Stomach (tissue), 8 donors: ENCODE measurements at regions not wholly inside any gene's neighbourhood (a gene's known extent, or its start where the extent isn't known, plus 50 kb on each side); places are given as distances from the start of the nearest gene placed in this dataset.

Source experiments
- DNase-seq, 2 donors: peaks; one replicate each; pipeline versions ENCODE4 v3.0.0 to v3.0.0-alpha.2; 2013 to 2019
- H3K27ac ChIP-seq, 5 donors: fragments of 200-600 bp in 4 of 5; sonication (generic) in 4 of 5; one replicate each; pipeline ENCODE4 v1.5.1; 2013 to 2019; ENCODE audit warnings: mild to moderate bottlenecking in 1 of 5, moderate library complexity in 1 of 5
- H3K27me3 ChIP-seq, 3 donors: fragments of 200-600 bp; sonication (generic); one replicate each; pipeline ENCODE4 v1.5.1; 2017 to 2019; ENCODE audit warnings: mixed run types in 1 of 3
- H3K36me3 ChIP-seq, 4 donors: fragments of 200-600 bp; sonication (generic); 1 replicate in 3 of 4; 2 replicates in 1 of 4; pipeline ENCODE4 v1.5.1; 2016 to 2019
- H3K4me1 ChIP-seq, 4 donors: fragments of 200-600 bp; sonication (generic); one replicate each; pipeline ENCODE4 v1.5.1; 2016 to 2019
- H3K4me3 ChIP-seq, 4 donors: fragments of 200-600 bp; sonication (generic) in 3 of 4; one replicate each; pipeline ENCODE4 v1.5.1; 2016 to 2019; ENCODE audit warnings: mild to moderate bottlenecking in 1 of 4
- H3K9me3 ChIP-seq, 4 donors: fragments of 200-600 bp; sonication (generic); one replicate each; pipeline ENCODE4 v1.5.1; 2016 to 2019
- EP300 ChIP-seq: sonication (generic); formaldehyde crosslinking; IDR thresholded peaks from one replicate; pipeline ENCODE4 v1.6.1; 2017; ENCODE audit warnings: antibody characterized with exemption
- POLR2A ChIP-seq, 4 donors: fragments of 450-650 bp; IDR thresholded peaks; one replicate each; pipeline ENCODE4 v1.6.1; 2016; ENCODE audit warnings: antibody characterized with exemption in 4 of 4, control low read depth in 2 of 4, mild to moderate bottlenecking in 1 of 4, moderate library complexity in 1 of 4
- POLR2AphosphoS5 ChIP-seq, 3 donors: sonication (generic); formaldehyde crosslinking; IDR thresholded peaks; one replicate each; pipeline ENCODE4 v1.6.1; 2016; ENCODE audit warnings: antibody characterized with exemption in 3 of 3
- WGBS, 5 donors: extraction: QIAGEN DNeasy Blood & Tissue Kit in 3 of 5; methylation state at CpG; one replicate each; pipeline versions ENCODE4 v1.1.5 to v1.1.7; 2013 to 2018; 5-methylcytosine and 5-hydroxymethylcytosine counted together
- intact Hi-C: fragments of 100-400 bp; cut with DNase I; formaldehyde crosslinking; loops from one replicate; pipeline ENCODE4 v1.15.1; 2023; ENCODE audit warnings: low total_unique reads
- TF ChIP-seq, protein P1 (sequence below), 7 experiments: fragments of 450-650 bp in 4 of 7; fragments of 200-600 bp in 3 of 7; sonication (generic) in 3 of 7; IDR thresholded peaks; one replicate each; pipeline ENCODE4 v1.5.1; 2016 to 2019; ENCODE audit warnings: antibody characterized with exemption in 7 of 7, control low read depth in 2 of 7, mild to moderate bottlenecking in 1 of 7
- donor health status: healthy with polysubstance abuse.
- donor health status: Bipolar disorder and iron deficiency.
- donor health status: healthy.

DNA sequence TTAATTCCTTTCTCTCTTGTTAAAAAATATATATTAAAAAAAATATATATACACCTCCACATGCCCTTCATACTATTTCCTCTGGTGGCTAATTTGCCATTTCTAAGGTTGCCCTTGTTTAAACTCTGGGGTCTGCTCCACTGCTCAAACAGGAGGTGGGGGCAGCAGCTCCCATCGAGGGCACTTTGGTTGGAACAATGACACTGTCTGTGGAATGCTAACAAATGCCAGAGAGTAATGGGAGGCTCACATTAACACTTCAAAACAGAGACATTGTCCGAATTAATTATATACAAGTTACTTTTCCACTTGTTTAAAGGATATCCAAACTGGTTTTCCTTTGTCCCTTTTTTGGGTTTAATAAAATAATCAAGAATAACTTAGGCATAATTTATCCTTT is 58.8 kb upstream of the CD302 start:
- no peak for DNase-seq
- no peak for TF ChIP-seq POLR2A (IDR thresholded peaks at IDR 0.05)
- TF ChIP-seq, protein P1, sequence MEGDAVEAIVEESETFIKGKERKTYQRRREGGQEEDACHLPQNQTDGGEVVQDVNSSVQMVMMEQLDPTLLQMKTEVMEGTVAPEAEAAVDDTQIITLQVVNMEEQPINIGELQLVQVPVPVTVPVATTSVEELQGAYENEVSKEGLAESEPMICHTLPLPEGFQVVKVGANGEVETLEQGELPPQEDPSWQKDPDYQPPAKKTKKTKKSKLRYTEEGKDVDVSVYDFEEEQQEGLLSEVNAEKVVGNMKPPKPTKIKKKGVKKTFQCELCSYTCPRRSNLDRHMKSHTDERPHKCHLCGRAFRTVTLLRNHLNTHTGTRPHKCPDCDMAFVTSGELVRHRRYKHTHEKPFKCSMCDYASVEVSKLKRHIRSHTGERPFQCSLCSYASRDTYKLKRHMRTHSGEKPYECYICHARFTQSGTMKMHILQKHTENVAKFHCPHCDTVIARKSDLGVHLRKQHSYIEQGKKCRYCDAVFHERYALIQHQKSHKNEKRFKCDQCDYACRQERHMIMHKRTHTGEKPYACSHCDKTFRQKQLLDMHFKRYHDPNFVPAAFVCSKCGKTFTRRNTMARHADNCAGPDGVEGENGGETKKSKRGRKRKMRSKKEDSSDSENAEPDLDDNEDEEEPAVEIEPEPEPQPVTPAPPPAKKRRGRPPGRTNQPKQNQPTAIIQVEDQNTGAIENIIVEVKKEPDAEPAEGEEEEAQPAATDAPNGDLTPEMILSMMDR (IDR thresholded peaks at IDR 0.05) = no peak
- no peak for TF ChIP-seq POLR2AphosphoS5 (IDR thresholded peaks at IDR 0.05)
- no peak for TF ChIP-seq EP300
- Histone ChIP-seq H3K4me1 (peaks cover 0 to 15% (median 0%) of the 10 kb centered on the region in 4 donors), H3K27me3 (no peaks in the 10 kb centered on the region), H3K9me3 (no peaks in the 10 kb centered on the region), H3K4me3 (no peak overlapping the region), H3K27ac (no peak overlapping the region), H3K36me3 (no peaks in the 10 kb centered on the region)
- intact Hi-C loops = no loop called here
- WGBS, 5 donors = 41 to 66% (median 61%) methylated on average over 2 of the region's 2 CpGs

DNA sequence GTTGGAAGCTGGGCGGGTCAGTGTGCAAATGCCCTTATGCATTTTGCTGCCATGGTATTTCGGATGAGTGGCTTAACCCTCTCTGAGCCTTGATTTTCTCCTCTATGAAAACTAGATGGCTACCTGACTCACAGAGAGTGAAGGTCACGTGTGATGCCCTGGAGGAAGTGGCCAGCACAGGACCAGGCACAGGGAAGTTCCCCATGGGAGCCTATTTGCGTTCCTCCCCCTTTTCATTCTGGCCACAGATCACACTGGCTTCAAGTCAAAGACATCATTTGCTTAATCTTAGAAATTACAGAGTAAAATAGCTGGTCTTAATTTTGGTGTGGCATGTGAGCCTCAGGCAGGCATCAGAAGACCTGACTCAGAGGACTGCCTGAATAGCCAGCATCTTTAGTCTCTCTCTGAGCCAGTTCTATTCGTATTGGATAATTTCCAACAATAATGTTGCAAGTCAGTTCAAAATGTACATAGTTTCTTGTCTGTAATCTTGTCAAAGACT is 57.6 kb upstream of the CD302 start:
- 68 to 82% (median 75%) methylated on average over 5 of the region's 5 CpGs for WGBS, 5 donors
- TF ChIP-seq, protein P1 (IDR thresholded peaks at IDR 0.05) = no peak
- no peak for TF ChIP-seq EP300
- TF ChIP-seq POLR2AphosphoS5 (IDR thresholded peaks at IDR 0.05) = no peak
- no peaks in the 10 kb centered on the region for H3K9me3 ChIP-seq
- no peaks in the 10 kb centered on the region for H3K36me3 ChIP-seq
- no peak for DNase-seq
- no peak overlapping the region for H3K27ac ChIP-seq
- no peak overlapping the region for H3K4me3 ChIP-seq
- no peaks in the 10 kb centered on the region for H3K27me3 ChIP-seq
- intact Hi-C loops = no loop called here
- H3K4me1 ChIP-seq = peaks cover 0 to 15% (median 0%) of the 10 kb centered on the region in 4 donors

DNA sequence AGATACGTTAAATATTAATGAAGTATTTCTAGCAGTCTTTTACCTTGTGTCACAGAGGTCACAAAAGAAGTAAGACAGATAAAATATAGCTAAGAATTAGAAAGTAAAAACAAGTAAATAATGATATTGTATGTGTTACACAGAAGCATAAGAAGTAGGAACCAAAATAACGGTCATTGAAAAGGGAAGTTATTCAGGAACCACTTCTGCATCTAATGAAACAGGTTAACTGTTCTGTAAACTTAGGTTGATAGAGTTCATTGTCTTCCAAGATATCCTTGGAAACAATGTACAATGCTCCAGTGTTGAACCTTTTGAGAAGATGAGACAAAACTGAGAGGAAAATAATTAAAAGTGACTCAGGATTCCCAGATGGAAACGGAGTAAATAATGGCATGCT is 57.1 kb upstream of the CD302 start:
- no peaks in the 10 kb centered on the region for H3K9me3 ChIP-seq
- no peak for DNase-seq
- H3K27ac ChIP-seq = no peak overlapping the region
- intact Hi-C loops = no loop called here
- 66 to 82% (median 74%) methylated on average over 3 of the region's 3 CpGs for WGBS, 5 donors
- H3K4me1 ChIP-seq = peaks cover 0 to 15% (median 0%) of the 10 kb centered on the region in 4 donors
- H3K36me3 ChIP-seq = no peaks in the 10 kb centered on the region
- H3K27me3 ChIP-seq = no peaks in the 10 kb centered on the region
- no peak overlapping the region for H3K4me3 ChIP-seq
- TF ChIP-seq, protein P1 (IDR thresholded peaks at IDR 0.05) = no peak
- TF ChIP-seq POLR2AphosphoS5 (IDR thresholded peaks at IDR 0.05) (no peak), POLR2A (IDR thresholded peaks at IDR 0.05) (no peak), EP300 (no peak)

DNA sequence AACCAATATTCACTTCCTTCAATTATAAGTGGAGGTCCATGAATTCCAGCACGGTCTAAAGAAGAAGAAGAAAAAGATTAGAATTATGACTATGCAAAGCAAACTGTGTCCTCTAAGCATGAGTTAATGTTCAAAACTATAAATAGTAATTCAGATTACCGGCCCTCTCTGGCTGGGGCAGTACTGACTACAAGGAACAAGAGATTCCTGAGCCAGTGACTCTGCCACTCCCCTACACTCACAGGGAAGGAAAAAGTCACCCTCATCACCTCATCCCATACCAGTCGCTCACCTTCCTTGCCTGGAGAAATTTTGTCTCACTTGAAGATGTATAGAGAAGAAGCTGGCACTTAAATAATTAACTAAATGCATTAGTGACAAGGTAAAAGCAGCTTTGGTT is 56.5 kb upstream of the CD302 start:
- H3K9me3 ChIP-seq = no peaks in the 10 kb centered on the region
- no peaks in the 10 kb centered on the region for H3K36me3 ChIP-seq
- DNase-seq = no peak
- intact Hi-C loops = no loop called here
- WGBS, 5 donors = 66 to 80% (median 72%) methylated on average over 3 of the region's 3 CpGs
- no peaks in the 10 kb centered on the region for H3K27me3 ChIP-seq
- no peak for TF ChIP-seq POLR2AphosphoS5 (IDR thresholded peaks at IDR 0.05)
- no peak overlapping the region for H3K27ac ChIP-seq
- peaks cover 0 to 15% (median 0%) of the 10 kb centered on the region in 4 donors for H3K4me1 ChIP-seq
- H3K4me3 ChIP-seq = no peak overlapping the region

DNA sequence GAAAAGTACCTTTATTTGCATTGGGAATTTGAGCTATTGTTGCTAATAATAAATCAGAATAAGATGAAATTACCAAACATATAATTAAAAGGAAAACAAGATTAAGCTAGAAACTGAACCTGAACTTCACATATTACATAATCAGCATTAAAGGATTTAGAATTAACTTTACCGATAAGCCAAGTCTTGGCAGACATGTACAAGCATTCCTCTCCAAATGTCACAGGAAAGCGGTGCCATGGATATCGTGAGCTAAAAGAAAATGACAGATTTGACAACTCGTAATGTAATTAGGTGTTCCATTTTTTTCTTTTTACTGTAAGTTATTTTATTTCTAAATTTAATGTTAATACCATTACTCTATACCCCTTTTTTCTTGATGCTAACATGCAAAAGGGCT is 55.1 kb upstream of the CD302 start:
- no peak for TF ChIP-seq POLR2AphosphoS5 (IDR thresholded peaks at IDR 0.05)
- no peak for TF ChIP-seq EP300
- no peak for TF ChIP-seq POLR2A (IDR thresholded peaks at IDR 0.05)
- TF ChIP-seq, protein P1 (IDR thresholded peaks at IDR 0.05) = no peak
- H3K4me3 ChIP-seq = no peak overlapping the region
- no peak for DNase-seq
- no peaks in the 10 kb centered on the region for H3K9me3 ChIP-seq
- 29 to 54% (median 34%) methylated on average over 4 of the region's 4 CpGs for WGBS, 5 donors
- intact Hi-C loops = no loop called here
- H3K36me3 ChIP-seq = no peaks in the 10 kb centered on the region
- H3K27me3 ChIP-seq = no peaks in the 10 kb centered on the region
- H3K4me1 ChIP-seq = peaks cover 0 to 15% (median 0%) of the 10 kb centered on the region in 4 donors
- H3K27ac ChIP-seq = no peak overlapping the region
